Breast epithelium (tissue), 4 donors: ENCODE measurements at regions not wholly inside any gene's neighbourhood (a gene's known extent, or its start where the extent isn't known, plus 50 kb on each side); places are given as distances from the start of the nearest gene placed in this dataset.
A peak's percentile ranks its signal among the peaks of the same experiment; 100 is the strongest.

Experiments
- DNase-seq, 2 donors: peaks; one replicate each; pipeline ENCODE4 v3.0.0-alpha.2; 2019; ENCODE audit warnings: low spot score in 2 of 2
- H3K27ac ChIP-seq, 2 donors: fragments of 200-600 bp; sonication (generic) in 1 of 2; one replicate each; pipeline ENCODE4 v1.5.1; 2016 to 2019; ENCODE audit warnings: mild to moderate bottlenecking in 1 of 2
- H3K27me3 ChIP-seq, 2 donors: fragments of 200-600 bp; sonication (generic) in 1 of 2; one replicate each; pipeline versions ENCODE4 v1.5.1 to v1.6.0; 2017 to 2019; ENCODE audit warnings: control low read depth in 1 of 2, mild to moderate bottlenecking in 1 of 2
- H3K36me3 ChIP-seq: fragments of 200-600 bp; one replicate; pipeline ENCODE4 v1.5.1; 2019
- H3K4me1 ChIP-seq, 2 donors: fragments of 200-600 bp; sonication (generic); one replicate each; pipeline ENCODE4 v1.5.1; 2016 to 2019; ENCODE audit warnings: control low read depth in 1 of 2
- H3K4me3 ChIP-seq, 3 donors: fragments of 200-600 bp; sonication (generic); 1 replicate in 2 of 3; 2 replicates in 1 of 3; pipeline ENCODE4 v1.5.1; 2016 to 2019; ENCODE audit warnings: mild to moderate bottlenecking in 3 of 3, moderate library complexity in 2 of 3
- H3K9me3 ChIP-seq, 2 donors: fragments of 200-600 bp; sonication (generic) in 1 of 2; one replicate each; pipeline ENCODE4 v1.5.1; 2016 to 2019; ENCODE audit warnings: control low read depth in 1 of 2
- CTCF ChIP-seq, 3 donors: fragments of 450-650 bp; IDR thresholded peaks; one replicate each; pipeline ENCODE4 v1.5.1; 2016 to 2017; ENCODE audit warnings: antibody characterized with exemption in 3 of 3, mild to moderate bottlenecking in 3 of 3, moderate library complexity in 3 of 3
- POLR2A ChIP-seq: fragments of 450-650 bp; IDR thresholded peaks from one replicate; pipeline ENCODE4 v1.6.1; 2016; ENCODE audit warnings: antibody characterized with exemption, mild to moderate bottlenecking, moderate library complexity
- POLR2AphosphoS5 ChIP-seq, 3 donors: sonication (generic); formaldehyde crosslinking; IDR thresholded peaks; one replicate each; pipeline ENCODE4 v1.6.1; 2017; ENCODE audit warnings: antibody characterized with exemption in 3 of 3
- intact Hi-C: fragments of 100-400 bp; cut with DNase I; formaldehyde crosslinking; loops from one replicate; pipeline ENCODE4 v1.15.1; 2023; ENCODE audit warnings: low total_unique reads

- Histone ChIP-seq H3K4me1 (peaks cover 3 to 6% of the 10 kb centered on the region in 2 donors), H3K36me3 (no peaks in the 10 kb centered on the region), H3K4me3 (no peak overlapping the region), H3K27ac (no peak overlapping the region), H3K9me3 (no peaks in the 10 kb centered on the region), H3K27me3 (peaks cover 0 to 31% of the 10 kb centered on the region in 2 donors)
- DNase-seq: no peak
- intact Hi-C loops: no loop called here
- TF ChIP-seq POLR2AphosphoS5 (IDR thresholded peaks at IDR 0.05): no peak
- no peak for TF ChIP-seq CTCF (IDR thresholded peaks at IDR 0.05)
- TF ChIP-seq POLR2A: no peak
Measured at GRCh38 chr2:71856773-71857525, 290.7 kb downstream of the CYP26B1 start.

GRCh38 chr2:71853858-71854257 is 293.8 kb downstream of the CYP26B1 start:
- intact Hi-C loops: no loop called here
- peaks cover 8 to 9% of the 10 kb centered on the region in 2 donors for H3K4me1 ChIP-seq
- DNase-seq: no peak

GRCh38 chr2:71852141-71852711 is 295.4 kb downstream of the CYP26B1 start:
- DNase-seq: no peak
- TF ChIP-seq CTCF (IDR thresholded peaks at IDR 0.05) (no peak), POLR2A (no peak), POLR2AphosphoS5 (IDR thresholded peaks at IDR 0.05) (no peak)
- no peaks in the 10 kb centered on the region for H3K9me3 ChIP-seq

More at GRCh38 chr2:71853858-71854257, 293.8 kb downstream of the CYP26B1 start:
- Histone ChIP-seq H3K9me3 (no peaks in the 10 kb centered on the region), H3K4me3 (no peak overlapping the region), H3K27me3 (peaks cover 0 to 27% of the 10 kb centered on the region in 2 donors), H3K27ac (no peak overlapping the region), H3K36me3 (no peaks in the 10 kb centered on the region)
- TF ChIP-seq POLR2A (no peak), CTCF (IDR thresholded peaks at IDR 0.05) (no peak), POLR2AphosphoS5 (IDR thresholded peaks at IDR 0.05) (no peak)

GRCh38 chr2:71851094-71851750 is 296.4 kb downstream of the CYP26B1 start:
- TF ChIP-seq CTCF (IDR thresholded peaks at IDR 0.05) (no peak), POLR2AphosphoS5 (IDR thresholded peaks at IDR 0.05) (no peak), POLR2A (no peak)
- no peaks in the 10 kb centered on the region for H3K36me3 ChIP-seq
- peaks cover 0 to 13% of the 10 kb centered on the region in 2 donors for H3K27me3 ChIP-seq
- H3K4me1 ChIP-seq: peaks cover 8 to 9% of the 10 kb centered on the region in 2 donors
- H3K4me3 ChIP-seq: no peak overlapping the region
- no peaks in the 10 kb centered on the region for H3K9me3 ChIP-seq
- DNase-seq: no peak
- intact Hi-C loops: no loop called here
- H3K27ac ChIP-seq: no peak overlapping the region

More at GRCh38 chr2:71852141-71852711, 295.4 kb downstream of the CYP26B1 start:
- peaks cover 8 to 9% of the 10 kb centered on the region in 2 donors for H3K4me1 ChIP-seq
- intact Hi-C loops: no loop called here
- peak overlapping the region in 1 of 3 donors; percentile 15 for H3K4me3 ChIP-seq
- H3K27ac ChIP-seq: peak overlapping the region in 1 of 2 donors; percentile 19
- H3K36me3 ChIP-seq: no peaks in the 10 kb centered on the region
- H3K27me3 ChIP-seq: peaks cover 0 to 18% of the 10 kb centered on the region in 2 donors

- no peak overlapping the region for H3K4me3 ChIP-seq
- no peak overlapping the region for H3K27ac ChIP-seq
- DNase-seq: no peak
Measured at GRCh38 chr2:71850306-71850801, 297.3 kb downstream of the CYP26B1 start.

More at GRCh38 chr2:71850306-71850801, 297.3 kb downstream of the CYP26B1 start:
- intact Hi-C loops: no loop called here
- Histone ChIP-seq H3K9me3 (no peaks in the 10 kb centered on the region), H3K4me1 (peaks cover 8 to 9% of the 10 kb centered on the region in 2 donors), H3K36me3 (no peaks in the 10 kb centered on the region), H3K27me3 (peaks cover 0 to 10% of the 10 kb centered on the region in 2 donors)
- no peak for TF ChIP-seq CTCF (IDR thresholded peaks at IDR 0.05)
- TF ChIP-seq POLR2A: no peak
- TF ChIP-seq POLR2AphosphoS5 (IDR thresholded peaks at IDR 0.05): no peak
